ENCODE measurements at regions not wholly inside any gene's neighbourhood (a gene's known extent, or its start where the extent isn't known, plus 50 kb on each side); places are given as distances from the start of the nearest gene placed in this dataset.

DNA sequence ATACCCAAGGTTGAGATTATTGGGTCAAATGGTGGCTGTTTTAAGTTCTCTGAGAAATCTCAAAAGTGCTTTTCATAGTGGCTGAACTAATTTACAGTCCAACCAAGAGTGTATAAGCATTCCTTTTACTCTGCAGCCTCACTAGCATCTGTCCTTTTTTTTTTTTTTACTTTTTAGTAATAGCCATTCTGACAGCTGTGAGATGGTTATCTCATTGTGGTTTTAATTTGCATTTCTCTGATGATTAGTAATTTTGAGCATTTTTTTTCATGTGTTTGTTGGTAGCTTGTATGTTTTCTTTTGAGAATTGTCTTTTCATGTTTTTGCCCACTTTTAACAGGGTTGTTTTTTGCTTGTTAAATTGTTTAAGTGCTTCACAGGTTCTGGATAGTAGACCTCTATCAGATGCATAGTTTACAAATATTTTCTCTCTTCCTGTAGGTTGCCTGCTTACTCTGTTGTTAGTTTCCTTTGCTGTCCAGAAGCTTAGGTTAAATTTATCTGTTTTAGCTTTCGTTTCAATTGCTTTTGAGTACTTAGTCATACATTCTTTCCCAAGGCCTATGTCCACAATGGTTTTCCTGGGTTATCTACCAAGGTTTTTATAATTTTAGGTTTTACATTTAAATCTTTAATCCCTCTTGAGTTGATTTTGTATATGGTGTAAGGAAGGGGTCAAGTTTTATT lies 881.3 kb upstream of the SEL1L start:
- Histone ChIP-seq H3K4me1 (no peaks in the 10 kb centered on the region), H3K27me3 (no peaks in the 10 kb centered on the region), H3K4me3 (no peak overlapping the region), H3K9ac (ENCODE audit: low read depth in 2 of 2, low read length in 2 of 2) (no peak overlapping the region), H3K36me3 (no peaks in the 10 kb centered on the region), H3K9me3 (peaks cover 6% of the 10 kb centered on the region), H3K27ac (no peak overlapping the region)
- DNase-seq: no peak
- TF ChIP-seq, protein P1, sequence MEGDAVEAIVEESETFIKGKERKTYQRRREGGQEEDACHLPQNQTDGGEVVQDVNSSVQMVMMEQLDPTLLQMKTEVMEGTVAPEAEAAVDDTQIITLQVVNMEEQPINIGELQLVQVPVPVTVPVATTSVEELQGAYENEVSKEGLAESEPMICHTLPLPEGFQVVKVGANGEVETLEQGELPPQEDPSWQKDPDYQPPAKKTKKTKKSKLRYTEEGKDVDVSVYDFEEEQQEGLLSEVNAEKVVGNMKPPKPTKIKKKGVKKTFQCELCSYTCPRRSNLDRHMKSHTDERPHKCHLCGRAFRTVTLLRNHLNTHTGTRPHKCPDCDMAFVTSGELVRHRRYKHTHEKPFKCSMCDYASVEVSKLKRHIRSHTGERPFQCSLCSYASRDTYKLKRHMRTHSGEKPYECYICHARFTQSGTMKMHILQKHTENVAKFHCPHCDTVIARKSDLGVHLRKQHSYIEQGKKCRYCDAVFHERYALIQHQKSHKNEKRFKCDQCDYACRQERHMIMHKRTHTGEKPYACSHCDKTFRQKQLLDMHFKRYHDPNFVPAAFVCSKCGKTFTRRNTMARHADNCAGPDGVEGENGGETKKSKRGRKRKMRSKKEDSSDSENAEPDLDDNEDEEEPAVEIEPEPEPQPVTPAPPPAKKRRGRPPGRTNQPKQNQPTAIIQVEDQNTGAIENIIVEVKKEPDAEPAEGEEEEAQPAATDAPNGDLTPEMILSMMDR (IDR thresholded peaks at IDR 0.05): no peak
- intact Hi-C loops (cut with DNase I): no loop called here

DNA sequence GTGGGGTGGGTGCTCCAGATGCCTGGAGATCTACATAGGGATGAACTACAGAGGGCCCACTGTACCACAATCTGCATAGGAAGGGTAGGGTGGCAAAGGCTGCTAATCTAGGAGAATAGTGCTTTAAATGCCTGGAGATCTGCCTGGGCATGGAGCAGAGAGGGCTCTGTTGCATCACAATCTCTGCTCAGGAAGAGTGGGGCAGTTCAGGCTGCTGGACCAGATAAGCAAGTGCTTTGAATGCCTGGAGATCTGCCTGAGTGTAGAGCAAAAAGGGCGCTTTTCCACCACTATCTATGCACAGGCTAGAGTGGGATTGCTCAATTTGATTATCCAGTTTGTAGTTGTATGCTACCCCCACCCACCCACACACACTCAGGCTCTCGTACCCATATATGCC lies 886.3 kb upstream of the SEL1L start:
- Histone ChIP-seq H3K9me3 (peaks cover 6% of the 10 kb centered on the region), H3K9ac (ENCODE audit: low read depth in 2 of 2, low read length in 2 of 2) (no peak overlapping the region), H3K36me3 (no peaks in the 10 kb centered on the region), H3K27me3 (no peaks in the 10 kb centered on the region), H3K4me1 (no peaks in the 10 kb centered on the region), H3K27ac (no peak overlapping the region), H3K4me3 (no peak overlapping the region)
- DNase-seq: no peak
- TF ChIP-seq, protein P1 (IDR thresholded peaks at IDR 0.05): no peak
- intact Hi-C loops (cut with DNase I): no loop called here

DNA sequence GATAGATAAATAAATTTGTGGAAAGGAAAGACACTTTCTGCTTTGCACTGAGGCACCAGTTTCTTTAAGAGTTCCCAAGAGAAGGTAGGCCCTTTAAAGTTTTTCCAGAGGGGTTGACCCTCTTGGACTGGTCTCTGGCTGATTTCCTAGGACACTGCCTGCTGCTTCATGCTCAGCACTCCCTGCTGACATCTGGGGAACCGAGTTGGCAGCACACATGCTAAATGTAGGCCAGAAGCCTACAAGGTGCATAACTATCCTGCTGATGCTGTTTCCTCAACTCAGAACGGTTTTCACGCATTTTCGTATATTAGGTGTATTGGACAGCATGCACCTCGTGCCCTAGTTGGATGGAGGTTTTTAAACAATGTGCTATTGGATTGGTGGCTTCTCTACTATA lies 887.2 kb upstream of the SEL1L start:
- H3K27ac ChIP-seq: no peak overlapping the region
- H3K4me1 ChIP-seq: no peaks in the 10 kb centered on the region
- no peak overlapping the region for H3K4me3 ChIP-seq
- no peaks in the 10 kb centered on the region for H3K27me3 ChIP-seq
- H3K36me3 ChIP-seq: no peaks in the 10 kb centered on the region
- intact Hi-C loops (cut with DNase I): no loop called here
- TF ChIP-seq, protein P1 (IDR thresholded peaks at IDR 0.05): no peak
- DNase-seq: no peak
- peaks cover 6% of the 10 kb centered on the region for H3K9me3 ChIP-seq
- no peak overlapping the region for H3K9ac ChIP-seq (ENCODE audit: low read depth in 2 of 2, low read length in 2 of 2)

DNA sequence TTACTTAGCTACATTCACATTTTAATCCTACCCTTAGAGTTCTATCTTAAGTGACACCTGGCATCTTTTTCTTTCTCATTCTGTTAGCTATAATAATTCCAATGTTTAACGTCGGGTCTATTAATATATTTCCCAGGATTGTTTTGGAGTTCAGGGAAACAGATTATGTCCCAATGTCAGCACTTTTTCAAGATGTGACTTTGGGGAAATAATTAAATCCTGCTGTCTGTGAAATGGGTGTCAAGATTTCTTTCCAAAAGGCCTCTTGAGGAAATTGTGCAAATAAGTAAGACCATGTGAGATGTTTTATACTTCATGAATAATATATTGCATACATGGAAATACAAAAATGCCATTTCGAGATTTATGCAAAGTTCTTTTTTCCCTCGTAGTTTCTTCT lies 887.6 kb upstream of the SEL1L start:
- Histone ChIP-seq H3K4me3 (no peak overlapping the region), H3K36me3 (no peaks in the 10 kb centered on the region), H3K9me3 (peaks cover 6% of the 10 kb centered on the region), H3K27me3 (no peaks in the 10 kb centered on the region), H3K9ac (ENCODE audit: low read depth in 2 of 2, low read length in 2 of 2) (no peak overlapping the region), H3K4me1 (no peaks in the 10 kb centered on the region), H3K27ac (no peak overlapping the region)
- TF ChIP-seq, protein P1 (IDR thresholded peaks at IDR 0.05): no peak
- intact Hi-C loops (cut with DNase I): no loop called here
- DNase-seq: no peak

DNA sequence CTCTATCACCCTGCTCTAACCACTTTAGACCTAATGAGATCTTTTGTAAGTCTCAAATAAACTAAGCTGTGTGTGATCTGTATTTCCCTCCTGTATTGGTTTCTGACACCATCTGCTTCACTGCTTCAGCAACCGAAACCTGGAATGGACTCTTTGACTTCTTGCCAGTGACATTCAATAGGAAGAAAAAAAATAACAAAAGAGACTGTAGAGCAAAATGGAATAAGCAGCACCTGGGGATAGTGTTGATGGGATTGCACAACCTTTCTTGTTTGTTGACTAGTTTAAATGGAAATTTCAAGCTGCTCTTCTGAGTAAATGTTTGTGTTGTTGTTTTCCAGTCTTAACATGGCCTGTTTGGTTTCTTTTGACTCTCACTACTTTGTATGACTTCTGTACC lies 888.6 kb upstream of the SEL1L start:
- Histone ChIP-seq H3K4me1 (no peaks in the 10 kb centered on the region), H3K27me3 (no peaks in the 10 kb centered on the region), H3K9ac (ENCODE audit: low read depth in 2 of 2, low read length in 2 of 2) (no peak overlapping the region), H3K9me3 (peaks cover 6% of the 10 kb centered on the region), H3K36me3 (no peaks in the 10 kb centered on the region), H3K4me3 (no peak overlapping the region), H3K27ac (no peak overlapping the region)
- intact Hi-C loops (cut with DNase I): no loop called here
- no peak for DNase-seq
- TF ChIP-seq, protein P1 (IDR thresholded peaks at IDR 0.05): no peak
